ENCODE measurements at regions not wholly inside any gene's neighbourhood (a gene's known extent, or its start where the extent isn't known, plus 50 kb on each side); places are given as distances from the start of the nearest gene placed in this dataset.

DNA sequence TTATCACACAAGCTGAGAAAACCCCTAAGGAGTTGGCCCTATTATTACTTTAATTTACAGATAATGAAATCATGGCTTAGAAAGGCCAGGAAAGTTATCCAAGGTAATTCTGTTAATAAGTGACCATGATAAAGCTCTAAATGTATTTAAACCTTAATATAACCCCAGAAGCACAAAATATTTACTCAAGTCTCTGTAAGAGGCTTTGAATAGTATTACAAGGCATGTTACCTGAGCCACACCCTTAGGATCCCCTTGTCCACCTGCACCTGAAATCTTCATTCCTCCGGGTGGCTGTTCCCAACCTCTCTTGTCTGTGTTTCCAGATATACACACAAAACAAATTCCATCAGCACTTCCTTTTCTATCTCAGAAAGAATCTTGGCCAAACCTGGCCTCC lies 271.6 kb upstream of the BMP2 start:
- Mint-ChIP-seq H3K4me3 (ENCODE audit: unreplicated experiment) (no peak overlapping the region), H3K27ac (ENCODE audit: unreplicated experiment) (no peak overlapping the region), H3K9me3 (ENCODE audit: unreplicated experiment) (no peaks in the 10 kb centered on the region), H3K4me1 (ENCODE audit: unreplicated experiment) (peaks cover 4% of the 10 kb centered on the region), H3K27me3 (ENCODE audit: unreplicated experiment) (peaks cover 13% of the 10 kb centered on the region), H3K36me3 (ENCODE audit: unreplicated experiment) (no peaks in the 10 kb centered on the region)
- TF ChIP-seq, protein P1, sequence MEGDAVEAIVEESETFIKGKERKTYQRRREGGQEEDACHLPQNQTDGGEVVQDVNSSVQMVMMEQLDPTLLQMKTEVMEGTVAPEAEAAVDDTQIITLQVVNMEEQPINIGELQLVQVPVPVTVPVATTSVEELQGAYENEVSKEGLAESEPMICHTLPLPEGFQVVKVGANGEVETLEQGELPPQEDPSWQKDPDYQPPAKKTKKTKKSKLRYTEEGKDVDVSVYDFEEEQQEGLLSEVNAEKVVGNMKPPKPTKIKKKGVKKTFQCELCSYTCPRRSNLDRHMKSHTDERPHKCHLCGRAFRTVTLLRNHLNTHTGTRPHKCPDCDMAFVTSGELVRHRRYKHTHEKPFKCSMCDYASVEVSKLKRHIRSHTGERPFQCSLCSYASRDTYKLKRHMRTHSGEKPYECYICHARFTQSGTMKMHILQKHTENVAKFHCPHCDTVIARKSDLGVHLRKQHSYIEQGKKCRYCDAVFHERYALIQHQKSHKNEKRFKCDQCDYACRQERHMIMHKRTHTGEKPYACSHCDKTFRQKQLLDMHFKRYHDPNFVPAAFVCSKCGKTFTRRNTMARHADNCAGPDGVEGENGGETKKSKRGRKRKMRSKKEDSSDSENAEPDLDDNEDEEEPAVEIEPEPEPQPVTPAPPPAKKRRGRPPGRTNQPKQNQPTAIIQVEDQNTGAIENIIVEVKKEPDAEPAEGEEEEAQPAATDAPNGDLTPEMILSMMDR (IDR thresholded peaks at IDR 0.05): no peak
- DNase-seq (ENCODE audit: extremely low spot score, unreplicated experiment): no peak

DNA sequence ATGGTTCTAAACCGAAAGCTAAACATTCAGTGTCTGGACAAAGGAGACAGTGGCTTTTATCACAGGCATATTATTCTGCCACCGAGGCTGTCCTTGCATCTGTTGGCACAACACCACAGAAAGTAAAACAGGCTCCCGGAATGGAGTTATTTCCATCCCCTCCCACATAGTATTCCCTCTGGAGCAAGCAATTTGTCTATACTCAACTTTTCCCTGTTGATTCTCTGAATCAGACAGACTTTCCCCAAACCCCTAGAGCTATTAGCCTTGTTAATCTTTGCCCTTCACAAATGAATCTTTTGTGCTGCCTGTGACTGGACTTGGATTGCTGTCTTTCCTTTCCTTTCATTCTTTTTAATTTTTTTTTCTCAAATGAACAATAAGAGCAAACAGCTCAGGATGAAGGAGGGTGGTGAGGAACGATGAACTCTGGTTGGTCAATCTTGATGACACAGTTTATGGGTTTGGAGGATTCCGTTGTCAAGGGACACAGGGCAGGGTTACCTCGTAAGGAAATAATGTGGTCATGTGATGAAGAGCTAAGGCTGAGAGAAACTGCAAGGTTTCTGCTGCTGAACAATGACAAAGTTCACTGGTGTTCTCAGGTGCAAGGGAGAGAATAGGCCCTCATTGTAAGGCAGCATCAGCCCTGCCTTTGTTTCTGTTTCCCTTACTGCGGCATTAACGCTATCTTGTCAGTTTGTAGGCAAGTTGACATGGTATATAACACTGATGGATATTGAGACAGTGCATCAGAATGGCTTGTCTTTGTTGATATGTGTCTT lies 275.0 kb upstream of the BMP2 start:
- no peak overlapping the region for H3K27ac Mint-ChIP-seq (ENCODE audit: unreplicated experiment)
- no peaks in the 10 kb centered on the region for H3K36me3 Mint-ChIP-seq (ENCODE audit: unreplicated experiment)
- DNase-seq (ENCODE audit: extremely low spot score, unreplicated experiment): no peak
- no peaks in the 10 kb centered on the region for H3K9me3 Mint-ChIP-seq (ENCODE audit: unreplicated experiment)
- H3K4me1 Mint-ChIP-seq (ENCODE audit: unreplicated experiment): peaks cover 4% of the 10 kb centered on the region
- no peak overlapping the region for H3K4me3 Mint-ChIP-seq (ENCODE audit: unreplicated experiment)
- TF ChIP-seq, protein P1 (IDR thresholded peaks at IDR 0.05): no peak
- peaks cover 5% of the 10 kb centered on the region for H3K27me3 Mint-ChIP-seq (ENCODE audit: unreplicated experiment)

DNA sequence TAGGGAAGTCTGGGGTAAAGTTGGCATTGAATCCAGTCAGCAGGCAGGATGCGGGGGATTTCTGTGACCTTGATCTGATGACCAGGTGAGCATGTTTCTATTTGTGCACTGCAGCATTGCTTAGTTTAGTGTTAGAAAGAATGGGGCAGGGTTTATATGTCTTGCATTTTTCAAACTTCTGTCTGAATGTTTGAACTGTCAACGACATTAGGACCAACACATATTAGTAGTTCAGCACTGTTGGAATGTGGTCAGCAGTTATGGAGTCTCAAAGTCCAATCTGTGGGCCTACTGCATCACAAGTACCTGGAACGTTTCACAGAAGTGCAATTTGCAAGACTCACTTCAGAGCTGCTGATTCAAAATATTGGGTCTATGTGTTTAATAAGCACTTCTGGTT lies 276.6 kb upstream of the BMP2 start:
- TF ChIP-seq, protein P1 (IDR thresholded peaks at IDR 0.05): no peak
- Mint-ChIP-seq H3K27me3 (ENCODE audit: unreplicated experiment) (peaks cover 6% of the 10 kb centered on the region), H3K4me3 (ENCODE audit: unreplicated experiment) (no peak overlapping the region), H3K9me3 (ENCODE audit: unreplicated experiment) (no peaks in the 10 kb centered on the region), H3K4me1 (ENCODE audit: unreplicated experiment) (peaks cover 4% of the 10 kb centered on the region), H3K27ac (ENCODE audit: unreplicated experiment) (no peak overlapping the region), H3K36me3 (ENCODE audit: unreplicated experiment) (no peaks in the 10 kb centered on the region)
- no peak for DNase-seq (ENCODE audit: extremely low spot score, unreplicated experiment)

DNA sequence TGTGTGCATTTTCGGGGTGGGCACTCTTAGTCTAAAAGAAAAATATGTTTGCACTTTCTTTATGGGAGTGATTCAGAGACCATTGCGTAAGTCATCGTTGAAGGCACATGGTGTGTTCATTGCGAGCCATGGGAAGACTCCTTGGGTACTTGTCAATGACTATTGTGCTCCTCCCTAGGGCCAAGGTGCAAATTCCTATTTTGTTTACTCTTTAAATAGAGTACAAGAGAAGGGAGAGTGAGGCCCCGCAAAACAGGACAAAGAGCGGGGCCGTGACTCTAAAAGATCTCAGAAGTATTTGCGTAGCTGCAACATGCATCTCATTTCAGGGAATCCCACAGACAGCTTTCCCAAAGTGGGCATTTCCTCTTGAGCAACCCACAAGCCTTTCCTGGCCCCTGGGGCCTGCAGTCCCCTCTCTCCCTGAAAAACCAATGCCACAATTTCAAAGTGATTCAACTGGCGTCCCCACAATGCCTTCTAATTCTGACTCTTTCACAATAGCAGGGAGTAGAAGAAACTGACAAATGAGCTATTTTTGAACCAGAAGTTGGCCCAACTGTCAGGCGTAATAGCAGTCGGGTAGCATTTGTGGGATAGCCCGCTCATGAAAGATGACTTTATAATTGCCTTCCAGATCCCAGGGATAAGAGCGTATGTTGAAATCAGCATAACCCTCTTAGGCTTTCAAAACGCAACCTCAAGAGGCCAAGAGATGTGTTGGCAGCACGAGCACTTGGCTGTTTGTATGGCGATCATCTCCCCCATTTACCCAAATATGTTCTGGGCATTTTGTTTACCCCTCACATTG lies 277.9 kb upstream of the BMP2 start:
- no peaks in the 10 kb centered on the region for H3K9me3 Mint-ChIP-seq (ENCODE audit: unreplicated experiment)
- no peak overlapping the region for H3K4me3 Mint-ChIP-seq (ENCODE audit: unreplicated experiment)
- no peak overlapping the region for H3K27ac Mint-ChIP-seq (ENCODE audit: unreplicated experiment)
- peaks cover 11% of the 10 kb centered on the region for H3K27me3 Mint-ChIP-seq (ENCODE audit: unreplicated experiment)
- no peak for DNase-seq (ENCODE audit: extremely low spot score, unreplicated experiment)
- H3K36me3 Mint-ChIP-seq (ENCODE audit: unreplicated experiment): no peaks in the 10 kb centered on the region
- peaks cover 4% of the 10 kb centered on the region for H3K4me1 Mint-ChIP-seq (ENCODE audit: unreplicated experiment)
- TF ChIP-seq, protein P1 (IDR thresholded peaks at IDR 0.05): no peak

DNA sequence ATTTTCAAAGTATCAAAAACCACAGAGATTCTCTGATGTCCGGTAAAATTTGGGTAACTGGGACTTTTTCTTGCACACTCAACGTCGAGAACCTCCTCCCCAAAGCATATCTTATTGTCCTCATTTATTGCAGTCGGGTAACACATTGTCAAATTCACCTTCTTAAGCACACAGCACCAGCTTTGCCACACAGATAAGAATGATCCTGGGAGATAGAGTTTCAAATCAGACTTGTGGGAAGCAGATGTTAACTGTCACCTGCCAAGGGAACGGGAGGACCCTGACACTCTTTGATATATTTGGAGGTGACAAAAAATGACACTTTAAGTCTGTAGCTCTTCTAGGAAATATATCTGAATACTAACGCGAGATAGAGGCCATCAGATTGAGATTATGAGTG lies 282.1 kb upstream of the BMP2 start:
- no peak overlapping the region for H3K27ac Mint-ChIP-seq (ENCODE audit: unreplicated experiment)

More for the DNA sequence above, 282.1 kb upstream of the BMP2 start:
- H3K4me3 Mint-ChIP-seq (ENCODE audit: unreplicated experiment): no peak overlapping the region
- no peak for DNase-seq (ENCODE audit: extremely low spot score, unreplicated experiment)
- no peaks in the 10 kb centered on the region for H3K36me3 Mint-ChIP-seq (ENCODE audit: unreplicated experiment)
- no peaks in the 10 kb centered on the region for H3K4me1 Mint-ChIP-seq (ENCODE audit: unreplicated experiment)
- no peaks in the 10 kb centered on the region for H3K9me3 Mint-ChIP-seq (ENCODE audit: unreplicated experiment)
- peaks cover 11% of the 10 kb centered on the region for H3K27me3 Mint-ChIP-seq (ENCODE audit: unreplicated experiment)
- TF ChIP-seq, protein P1 (IDR thresholded peaks at IDR 0.05): no peak
